K562 (cell line): ENCODE measurements at regions not wholly inside any gene's neighbourhood (a gene's known extent, or its start where the extent isn't known, plus 50 kb on each side); places are given as distances from the start of the nearest gene placed in this dataset.

Experiments used
- ATAC-seq: fragments of 200-7000 bp; cut with Tn5 transposase; 3 replicates; pipeline ENCODE4 v1.9.1; 2020; ENCODE audit warnings: moderate library complexity
- BruUV-seq: library from RNA; stranded (reverse); fragments of 400-500 nt; replicated peaks from 2 replicates; lab custom pipeline; 2021; lab: Mats Ljungman, UMichigan
- CTCF ChIA-PET: fragments of 300-600 bp; formaldehyde crosslinking; extraction: SDS; loops from one replicate; lab custom pipeline; 2021; ENCODE audit warnings: low intra/inter-chr PET ratio; lab: Yijun Ruan, JAX
- POLR2A ChIA-PET: fragments of 300-600, 350-650 bp; sonication (Branson Sonifier 250); formaldehyde crosslinking; extraction: SDS; loops from one replicate; lab custom pipeline; 2021; ENCODE audit warnings: antibody characterized with exemption, inconsistent platforms; lab: Yijun Ruan, JAX
- DNase-seq, 4 experiments: peaks; one replicate each; pipeline versions ENCODE4 v3.0.0 to v3.0.0-alpha.2; 2011 to 2018; ENCODE audit warnings: low spot score in 3 of 4, mixed read lengths in 3 of 4; ENCODE audit errors: extremely low read depth in 1 of 4
- FAIRE-seq: peaks from 2 replicates; lab custom pipeline; 2011; peaks lifted over from hg19 to GRCh38; lab: Jason Lieb, UNC
- H2AFZ ChIP-seq: 2 replicates; pipeline ENCODE4 v1.6.0; 2011; ENCODE audit warnings: low read depth, low read length, control low read depth, inconsistent platforms
- H3K27ac ChIP-seq: fragments of 200-600 bp; 3 replicates; pipeline ENCODE4 v1.8.0; 2011; ENCODE audit warnings: low read depth, mild to moderate bottlenecking, control low read depth, inconsistent platforms, low read length, moderate library complexity, mixed read lengths; ENCODE audit errors: extremely low read depth
- H3K27me3 ChIP-seq, 2 experiments: fragments of 300-600 bp in 1 of 2; 2 replicates in 1 of 2; 3 replicates in 1 of 2; pipeline versions ENCODE4 v1.6.0 to v1.8.0; 2011; ENCODE audit warnings: inconsistent platforms in 2 of 2, low read length in 2 of 2, mild to moderate bottlenecking in 1 of 2, mixed read lengths in 1 of 2, moderate library complexity in 1 of 2; ENCODE audit not compliant: control insufficient read depth in 2 of 2, insufficient read depth in 2 of 2
- H3K36me3 ChIP-seq: fragments of 300-600 bp; 3 replicates; pipeline ENCODE4 v1.8.0; 2011; ENCODE audit warnings: mild to moderate bottlenecking, low read length, inconsistent platforms; ENCODE audit not compliant: control insufficient read depth, insufficient read depth
- H3K4me1 ChIP-seq, 2 experiments: fragments of 200-600 bp in 1 of 2; replicated peaks in 1 of 2; 2 replicates in 1 of 2; 3 replicates in 1 of 2; pipeline versions ENCODE4 v1.5.1 to v1.8.0; 2011; ENCODE audit warnings: inconsistent platforms in 2 of 2, low read length in 2 of 2, mild to moderate bottlenecking in 1 of 2, mixed read lengths in 1 of 2, moderate library complexity in 1 of 2; ENCODE audit not compliant: control insufficient read depth in 2 of 2, insufficient read depth in 2 of 2
- H3K4me2 ChIP-seq: 2 replicates; pipeline ENCODE4 v1.6.1; 2011; ENCODE audit warnings: low read length, control low read depth, inconsistent platforms, mixed read lengths; ENCODE audit not compliant: insufficient read depth
- H3K4me3 ChIP-seq: fragments of 200-600 bp; sonication (generic), shearing (Covaris generic); 2 replicates; pipeline ENCODE4 v1.5.1; 2016; ENCODE audit warnings: control low read depth, inconsistent platforms
- H3K79me2 ChIP-seq: fragments of 200-600 bp; 3 replicates; pipeline ENCODE4 v1.8.0; 2011; ENCODE audit warnings: low read length, inconsistent platforms; ENCODE audit not compliant: control insufficient read depth, insufficient read depth
- H3K9ac ChIP-seq, 2 experiments: 2 replicates each; pipeline versions ENCODE4 v1.6.0 to v1.6.1; 2011; ENCODE audit warnings: low read depth in 2 of 2, low read length in 2 of 2, control low read depth in 1 of 2, inconsistent platforms in 1 of 2, mild to moderate bottlenecking in 1 of 2, mixed read lengths in 1 of 2; ENCODE audit not compliant: insufficient read depth in 1 of 2
- H3K9me1 ChIP-seq: one replicate; pipeline ENCODE4 v1.6.0; 2011; ENCODE audit warnings: inconsistent platforms, mild to moderate bottlenecking, low read length, moderate library complexity; ENCODE audit not compliant: control insufficient read depth, insufficient read depth
- H3K9me3 ChIP-seq: replicated peaks from 2 replicates; pipeline ENCODE4 v1.5.1; 2011; ENCODE audit warnings: low read depth, low read length, inconsistent platforms; ENCODE audit not compliant: control insufficient read depth, insufficient read depth
- H4K20me1 ChIP-seq: replicated peaks from 2 replicates; pipeline ENCODE4 v1.6.1; 2011; ENCODE audit warnings: low read length, inconsistent platforms, mixed read lengths; ENCODE audit not compliant: control insufficient read depth, insufficient read depth
- CHD7 ChIP-seq: fragments of 200-600 bp; sonication (generic); IDR thresholded peaks from one replicate; pipeline ENCODE4 v1.6.1; 2012; ENCODE audit warnings: mild to moderate bottlenecking, low read depth, low read length, inconsistent platforms
- CREB1 ChIP-seq, 2 experiments: sonication (generic) in 1 of 2; formaldehyde crosslinking in 1 of 2; IDR thresholded peaks; 2 replicates each; pipeline versions ENCODE4 v1.6.1 to v1.8.0; 2012 to 2022; ENCODE audit warnings: inconsistent platforms in 1 of 2, mild to moderate bottlenecking in 1 of 2, missing genetic modification reagents in 1 of 2, moderate library complexity in 1 of 2
- L3MBTL2 ChIP-seq: fragments of 450-650 bp; IDR thresholded peaks from 2 replicates; pipeline ENCODE4 v1.6.1; 2016; ENCODE audit warnings: mild to moderate bottlenecking, moderate library complexity
- MCM5 ChIP-seq: fragments of 450-650 bp; IDR thresholded peaks from 2 replicates; pipeline ENCODE4 v1.6.1; 2016; ENCODE audit warnings: low read depth
- MECOM ChIP-seq: fragments of 250-450 bp; sonication (Bioruptor Pico); IDR thresholded peaks from 2 replicates; pipeline ENCODE4 v1.8.0; 2022; ENCODE audit warnings: inconsistent platforms
- MYNN ChIP-seq, 2 experiments: sonication (generic); formaldehyde crosslinking in 1 of 2; IDR thresholded peaks; 2 replicates each; pipeline versions ENCODE4 v1.5.0 to v1.6.1; 2016 to 2020; ENCODE audit warnings: antibody characterized with exemption in 1 of 2, missing genetic modification reagents in 1 of 2
- NCOA2 ChIP-seq, 2 experiments: fragments of 450-650 bp; IDR thresholded peaks; 2 replicates each; pipeline ENCODE4 v1.6.1; 2018; ENCODE audit warnings: mild to moderate bottlenecking in 2 of 2, moderate library complexity in 1 of 2; ENCODE audit not compliant: partially characterized antibody in 2 of 2
- NFRKB ChIP-seq: fragments of 450-650 bp; IDR thresholded peaks from 2 replicates; pipeline ENCODE4 v1.6.1; 2016; ENCODE audit warnings: low read depth
- PHTF2 ChIP-seq: fragments of 250-450 bp; sonication (Bioruptor Pico); IDR thresholded peaks from 2 replicates; pipeline ENCODE4 v1.5.0; 2021; ENCODE audit warnings: mild to moderate bottlenecking
- TAF9B ChIP-seq: fragments of 450-650 bp; IDR thresholded peaks from 2 replicates; pipeline ENCODE4 v1.6.1; 2018; ENCODE audit warnings: mild to moderate bottlenecking; ENCODE audit not compliant: partially characterized antibody
- ZNF41 ChIP-seq: fragments of 250-450 bp; sonication (Bioruptor Pico); conservative IDR thresholded peaks from 2 replicates; pipeline ENCODE4 v1.4.0; 2020; ENCODE audit warnings: mild to moderate bottlenecking
- WGBS: fragments of 100-300 bp; shearing (Covaris generic); methylation state at CpG from one replicate; pipeline ENCODE4 v1.1.6; 2016; ENCODE audit warnings: low coverage, mixed read lengths; ENCODE audit not compliant: insufficient coverage; ENCODE audit errors: missing lambda C conversion rate; 5-methylcytosine and 5-hydroxymethylcytosine counted together
- in situ Hi-C: fragments of 300-500 bp; cut with MboI; formaldehyde crosslinking; loops from 4 replicates; pipeline ENCODE4 v1.15.0; 2018; ENCODE audit warnings: inconsistent platforms, mixed read lengths
- intact Hi-C: fragments of 100-400 bp; cut with micrococcal nuclease; formaldehyde crosslinking; loops from 2 replicates; pipeline ENCODE4 v1.14.2; 2022

GRCh38 chr13:60873116-60873515 is 476.1 kb downstream of the TDRD3 start (continued):
- TF ChIP-seq CREB1 (IDR thresholded peaks at IDR 0.05) (no peak), CREB1 (CRISPR knock-in tag; IDR thresholded peaks at IDR 0.05) (no peak), L3MBTL2 (no peak), MECOM (CRISPR knock-in tag) (no peak), ZNF41 (CRISPR knock-in tag) (no peak)

- no peaks in the 10 kb centered on the region for H3K79me2 ChIP-seq
- DNase-seq: no peak
- no peaks in the 10 kb centered on the region for H3K9me3 ChIP-seq
- H3K36me3 ChIP-seq: no peaks in the 10 kb centered on the region
- in situ Hi-C loops: no loop called here
- FAIRE-seq: no peak
- no peak overlapping the region for H2AFZ ChIP-seq
- no peaks in the 10 kb centered on the region for H3K27me3 ChIP-seq
- ATAC-seq: no peak
- no peaks in the 10 kb centered on the region for H3K4me1 ChIP-seq
- no peaks in the 10 kb centered on the region for H3K9me1 ChIP-seq
- WGBS: 2% methylated on average over 7 of the region's 7 CpGs
- no TSS peak for BruUV-seq
- H4K20me1 ChIP-seq: no peaks in the 10 kb centered on the region
- H3K4me3 ChIP-seq: no peak overlapping the region
- intact Hi-C loops: no loop called here
- no peak overlapping the region for H3K4me2 ChIP-seq
- no peak overlapping the region for H3K9ac ChIP-seq
- ChIA-PET POLR2A (no interaction called here), CTCF (no interaction called here)
- no peak overlapping the region for H3K27ac ChIP-seq
- no peak for TF ChIP-seq NCOA2 (IDR thresholded peaks at IDR 0.05; ENCODE audit: partially characterized antibody in 2 of 2)
- TF ChIP-seq CHD7: no peak
- TF ChIP-seq NFRKB: no peak
- TF ChIP-seq MCM5: no peak
- TF ChIP-seq MYNN (IDR thresholded peaks at IDR 0.05): no peak
- TF ChIP-seq MYNN (CRISPR knock-in tag; IDR thresholded peaks at IDR 0.05): no peak
- no peak for TF ChIP-seq TAF9B
- TF ChIP-seq PHTF2 (CRISPR knock-in tag): no peak
Observed at GRCh38 chr13:60869941-60870613, 473.1 kb downstream of the TDRD3 start.
